A549 (cell line): ENCODE measurements at regions not wholly inside any gene's neighbourhood (a gene's known extent, or its start where the extent isn't known, plus 50 kb on each side); places are given as distances from the start of the nearest gene placed in this dataset.

ENCODE experiments used
- EP300 ChIP-seq, 2 experiments: fragments of >200 bp; sonication (Bioruptor Twin); formaldehyde crosslinking; IDR thresholded peaks; 2 replicates in 1 of 2; 3 replicates in 1 of 2; pipeline ENCODE4 v1.6.1; 2016 to 2017
- JUN ChIP-seq, 2 experiments: fragments of >200 bp; sonication (Bioruptor Twin); formaldehyde crosslinking; IDR thresholded peaks; 2 replicates in 1 of 2; 3 replicates in 1 of 2; pipeline ENCODE4 v1.6.1; 2016 to 2017
- PHF8 ChIP-seq: fragments of 200-600 bp; sonication (generic); IDR thresholded peaks from 2 replicates; pipeline ENCODE4 v1.6.1; 2016; ENCODE audit warnings: low read depth, mild to moderate bottlenecking, antibody characterized with exemption, moderate library complexity, borderline replicate concordance
- POLR2A ChIP-seq: IDR thresholded peaks from 2 replicates; pipeline ENCODE4 v1.6.1; 2012; ENCODE audit warnings: mild to moderate bottlenecking, low read length
- RNF2 ChIP-seq: fragments of 200-600 bp; sonication (generic); IDR thresholded peaks from 2 replicates; pipeline ENCODE4 v1.6.1; 2016; ENCODE audit warnings: low read depth, mild to moderate bottlenecking, antibody characterized with exemption, moderate library complexity, borderline replicate concordance
- ZC3H11A ChIP-seq: fragments of 450-650 bp; IDR thresholded peaks from 2 replicates; pipeline ENCODE4 v1.6.1; 2014; ENCODE audit warnings: antibody characterized with exemption, mild to moderate bottlenecking
- ZFP36 ChIP-seq: fragments of 450-650 bp; IDR thresholded peaks from 2 replicates; pipeline ENCODE4 v1.6.1; 2014; ENCODE audit warnings: borderline replicate concordance; ENCODE audit not compliant: partially characterized antibody
- TF ChIP-seq, protein P1 (sequence below): fragments of >200 bp; sonication (Bioruptor Twin); formaldehyde crosslinking; IDR thresholded peaks from 3 replicates; pipeline ENCODE4 v1.5.1; 2016

GRCh38 chr21:38885909-38886308 lies 80.2 kb downstream of the ETS2 start:
- TF ChIP-seq EP300 (IDR thresholded peaks at IDR 0.05) (no peak), ZFP36 (no peak), PHF8 (no peak), RNF2 (no peak), POLR2A (no peak), ZC3H11A (no peak), JUN (IDR thresholded peaks at IDR 0.05) (no peak)
- TF ChIP-seq, protein P1, sequence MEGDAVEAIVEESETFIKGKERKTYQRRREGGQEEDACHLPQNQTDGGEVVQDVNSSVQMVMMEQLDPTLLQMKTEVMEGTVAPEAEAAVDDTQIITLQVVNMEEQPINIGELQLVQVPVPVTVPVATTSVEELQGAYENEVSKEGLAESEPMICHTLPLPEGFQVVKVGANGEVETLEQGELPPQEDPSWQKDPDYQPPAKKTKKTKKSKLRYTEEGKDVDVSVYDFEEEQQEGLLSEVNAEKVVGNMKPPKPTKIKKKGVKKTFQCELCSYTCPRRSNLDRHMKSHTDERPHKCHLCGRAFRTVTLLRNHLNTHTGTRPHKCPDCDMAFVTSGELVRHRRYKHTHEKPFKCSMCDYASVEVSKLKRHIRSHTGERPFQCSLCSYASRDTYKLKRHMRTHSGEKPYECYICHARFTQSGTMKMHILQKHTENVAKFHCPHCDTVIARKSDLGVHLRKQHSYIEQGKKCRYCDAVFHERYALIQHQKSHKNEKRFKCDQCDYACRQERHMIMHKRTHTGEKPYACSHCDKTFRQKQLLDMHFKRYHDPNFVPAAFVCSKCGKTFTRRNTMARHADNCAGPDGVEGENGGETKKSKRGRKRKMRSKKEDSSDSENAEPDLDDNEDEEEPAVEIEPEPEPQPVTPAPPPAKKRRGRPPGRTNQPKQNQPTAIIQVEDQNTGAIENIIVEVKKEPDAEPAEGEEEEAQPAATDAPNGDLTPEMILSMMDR, result no peak
